ENCODE measurements at regions not wholly inside any gene's neighbourhood (a gene's known extent, or its start where the extent isn't known, plus 50 kb on each side); places are given as distances from the start of the nearest gene placed in this dataset.

DNA sequence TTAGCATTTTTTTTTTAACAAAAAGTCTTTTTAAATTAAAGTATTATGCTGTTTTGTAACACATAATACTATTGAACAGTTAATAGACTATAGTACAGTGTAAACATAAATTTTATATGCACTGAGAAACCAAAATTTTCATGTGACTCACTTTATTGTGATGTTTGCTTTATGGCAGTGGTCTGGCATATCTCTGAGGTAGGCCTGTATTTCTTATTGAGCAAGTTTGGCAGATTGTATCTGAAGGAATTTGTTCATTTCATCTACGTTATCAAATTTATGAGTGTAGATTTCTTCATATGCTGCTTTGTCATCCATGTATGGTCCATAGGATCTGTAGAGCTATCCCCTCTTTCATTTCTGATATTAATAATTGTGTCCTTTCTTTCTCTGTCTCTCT, 78.8 kb upstream of the PDE3A start:
- H3K4me1 Mint-ChIP-seq (ENCODE audit: low read depth in 2 of 2), result no peaks in the 10 kb centered on the region
- DNase-seq (no peak), ATAC-seq (replicated peaks) (no peak)
- no peaks in the 10 kb centered on the region for H3K36me3 Mint-ChIP-seq (ENCODE audit: insufficient read depth)
- no peak overlapping the region for H3K4me3 Mint-ChIP-seq
- H3K27ac Mint-ChIP-seq, result no peak overlapping the region
- peaks cover 9 to 15% of the 10 kb centered on the region in 2 donors for H3K9me3 Mint-ChIP-seq
- no peaks in the 10 kb centered on the region for H3K27me3 Mint-ChIP-seq

- H3K4me3 Mint-ChIP-seq, result no peak overlapping the region
- H3K9me3 Mint-ChIP-seq, result peaks cover 9 to 25% of the 10 kb centered on the region in 2 donors
- DNase-seq, result no peak
- no peaks in the 10 kb centered on the region for H3K4me1 Mint-ChIP-seq (ENCODE audit: low read depth in 2 of 2)
- H3K27ac Mint-ChIP-seq, result no peak overlapping the region
- H3K27me3 Mint-ChIP-seq, result no peaks in the 10 kb centered on the region
- ATAC-seq (replicated peaks), result no peak
- no peaks in the 10 kb centered on the region for H3K36me3 Mint-ChIP-seq (ENCODE audit: insufficient read depth)
Measured at GRCh38 chr12:20300457-20300856, 67.9 kb upstream of the PDE3A start.

GRCh38 chr12:20305470-20305869, 62.9 kb upstream of the PDE3A start:
- H3K27ac Mint-ChIP-seq, result no peak overlapping the region
- H3K27me3 Mint-ChIP-seq, result no peaks in the 10 kb centered on the region
- H3K9me3 Mint-ChIP-seq, result peaks cover 6 to 10% of the 10 kb centered on the region in 2 donors
- no peak for ATAC-seq (replicated peaks)
- no peaks in the 10 kb centered on the region for H3K4me1 Mint-ChIP-seq (ENCODE audit: low read depth in 2 of 2)
- no peak for DNase-seq
- no peaks in the 10 kb centered on the region for H3K36me3 Mint-ChIP-seq (ENCODE audit: insufficient read depth)
- no peak overlapping the region for H3K4me3 Mint-ChIP-seq

GRCh38 chr12:20309504-20310148, 58.7 kb upstream of the PDE3A start:
- Mint-ChIP-seq H3K9me3 (peaks cover 5 to 10% of the 10 kb centered on the region in 2 donors), H3K27ac (no peak overlapping the region), H3K4me3 (no peak overlapping the region), H3K4me1 (ENCODE audit: low read depth in 2 of 2) (no peaks in the 10 kb centered on the region), H3K27me3 (no peaks in the 10 kb centered on the region), H3K36me3 (ENCODE audit: insufficient read depth) (no peaks in the 10 kb centered on the region)
- DNase-seq (no peak), ATAC-seq (replicated peaks) (no peak)

DNA sequence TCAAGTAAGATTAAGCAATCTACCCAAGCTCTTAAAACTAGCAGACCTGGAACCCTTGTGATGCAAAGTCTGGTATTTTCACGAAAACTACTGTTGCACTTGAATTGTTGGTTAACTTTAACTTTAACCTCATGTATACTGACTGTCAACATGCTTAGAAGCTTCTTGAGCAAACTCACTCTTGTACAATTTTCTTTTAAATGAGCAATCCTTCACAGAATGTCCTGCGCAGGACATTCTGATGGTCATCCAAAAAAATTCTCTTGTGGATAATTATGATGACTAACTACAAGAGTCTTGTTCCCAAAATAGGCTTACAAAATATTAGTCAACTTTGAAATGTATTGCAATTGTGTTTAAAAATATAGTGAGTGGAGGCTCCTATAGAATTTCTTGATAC, 54.0 kb upstream of the PDE3A start:
- H3K27me3 Mint-ChIP-seq, result no peaks in the 10 kb centered on the region
- no peaks in the 10 kb centered on the region for H3K4me1 Mint-ChIP-seq (ENCODE audit: low read depth in 2 of 2)
- ATAC-seq (replicated peaks) (no peak), DNase-seq (no peak)
- no peak overlapping the region for H3K4me3 Mint-ChIP-seq
- H3K36me3 Mint-ChIP-seq (ENCODE audit: insufficient read depth), result no peaks in the 10 kb centered on the region
- H3K27ac Mint-ChIP-seq, result no peak overlapping the region
- peaks cover 0 to 2% of the 10 kb centered on the region in 2 donors for H3K9me3 Mint-ChIP-seq

- no peaks in the 10 kb centered on the region for H3K9me3 Mint-ChIP-seq
- H3K4me3 Mint-ChIP-seq, result no peak overlapping the region
- no peaks in the 10 kb centered on the region for H3K27me3 Mint-ChIP-seq
- no peaks in the 10 kb centered on the region for H3K36me3 Mint-ChIP-seq (ENCODE audit: insufficient read depth)
- no peak for DNase-seq
- H3K27ac Mint-ChIP-seq, result no peak overlapping the region
- no peak for ATAC-seq (replicated peaks)
- H3K4me1 Mint-ChIP-seq (ENCODE audit: low read depth in 2 of 2), result no peaks in the 10 kb centered on the region
Measured at GRCh38 chr12:20317554-20317953, 50.8 kb upstream of the PDE3A start.
